ENCODE measurements at regions not wholly inside any gene's neighbourhood (a gene's known extent, or its start where the extent isn't known, plus 50 kb on each side); places are given as distances from the start of the nearest gene placed in this dataset.

DNA sequence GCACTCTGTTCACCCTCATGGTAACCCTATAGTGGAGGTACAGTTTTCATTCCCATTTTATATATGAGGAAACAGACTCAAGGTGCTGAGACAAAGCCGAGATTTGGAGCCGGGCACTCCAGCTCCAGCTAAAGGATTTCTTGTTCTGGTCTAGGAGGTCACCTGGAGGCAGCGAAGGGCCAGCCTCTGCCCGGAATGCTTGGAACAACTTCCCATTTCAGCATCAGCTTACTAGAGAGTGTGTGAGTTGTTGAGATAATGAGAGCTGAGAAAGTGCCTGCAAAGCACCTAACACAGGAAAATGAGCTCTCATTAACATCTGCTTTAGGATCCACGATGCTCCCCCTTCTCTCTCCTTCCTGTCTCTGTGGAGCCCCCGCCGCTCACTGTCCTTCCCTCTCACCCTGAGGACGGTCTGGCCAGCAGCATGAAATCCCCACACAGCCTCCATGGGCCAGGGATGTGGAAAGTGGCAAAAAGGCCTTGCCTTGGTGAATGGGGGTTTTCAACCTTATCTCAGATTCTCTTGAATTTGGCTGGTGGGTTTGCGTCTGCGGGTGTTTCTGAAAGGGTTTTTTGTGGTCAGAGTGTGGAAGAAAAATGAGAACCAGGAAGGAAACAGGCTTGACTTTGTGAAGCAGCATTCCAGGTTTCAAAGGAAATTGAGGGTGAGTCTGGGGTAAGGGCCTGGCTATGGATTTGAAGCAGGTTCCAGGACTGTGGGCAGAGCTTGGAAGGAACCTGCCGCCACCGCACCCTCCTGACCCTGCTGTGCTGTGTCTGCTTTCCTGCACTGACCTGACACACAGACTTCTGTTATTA, 178.7 kb downstream of the FOXL1 start:
- H3K36me3 ChIP-seq (ENCODE audit: control insufficient read depth in 4 of 4, insufficient read depth in 3 of 4, low read depth in 1 of 4, low read length in 3 of 4) = no peaks in the 10 kb centered on the region
- no peaks in the 10 kb centered on the region for H3K9me3 ChIP-seq (ENCODE audit: control insufficient read depth in 4 of 4, low read length in 3 of 4)
- H3K4me3 ChIP-seq (ENCODE audit: low read depth in 1 of 3, low read length in 3 of 3) = no peak overlapping the region
- DNase-seq (ENCODE audit: low spot score) = no peak
- WGBS = 49% methylated on average over 12 of the region's 12 CpGs
- no peak overlapping the region for H3K9ac ChIP-seq (ENCODE audit: low read depth in 1 of 2, low read length in 2 of 2)
- no peaks in the 10 kb centered on the region for H3K4me1 ChIP-seq (ENCODE audit: control insufficient read depth in 4 of 4, insufficient read depth in 4 of 4, low read length in 3 of 4)
- H3K27me3 ChIP-seq (ENCODE audit: control insufficient read depth in 4 of 4, insufficient read depth in 4 of 4, low read length in 3 of 4) = peaks cover 0 to 17% (median 1%) of the 10 kb centered on the region in 4 donors
- no peak overlapping the region for H3K27ac ChIP-seq (ENCODE audit: low read depth in 1 of 2, low read length in 2 of 2)
- TF ChIP-seq RAD21 (IDR thresholded peaks at IDR 0.05) (no peak), HNF4A (conservative IDR thresholded peaks at IDR 0.05) (no peak), SP1 (IDR thresholded peaks at IDR 0.05) (no peak), TAF1 (conservative IDR thresholded peaks at IDR 0.05) (no peak), RXRA (IDR thresholded peaks at IDR 0.05) (no peak), NR2F2 (IDR thresholded peaks at IDR 0.05) (no peak), HNF4G (IDR thresholded peaks at IDR 0.05) (no peak), FOXA2 (IDR thresholded peaks at IDR 0.05) (no peak), EGR1 (IDR thresholded peaks at IDR 0.05; ENCODE audit: low read depth in 2 of 2) (no peak)
- TF ChIP-seq, protein P1, sequence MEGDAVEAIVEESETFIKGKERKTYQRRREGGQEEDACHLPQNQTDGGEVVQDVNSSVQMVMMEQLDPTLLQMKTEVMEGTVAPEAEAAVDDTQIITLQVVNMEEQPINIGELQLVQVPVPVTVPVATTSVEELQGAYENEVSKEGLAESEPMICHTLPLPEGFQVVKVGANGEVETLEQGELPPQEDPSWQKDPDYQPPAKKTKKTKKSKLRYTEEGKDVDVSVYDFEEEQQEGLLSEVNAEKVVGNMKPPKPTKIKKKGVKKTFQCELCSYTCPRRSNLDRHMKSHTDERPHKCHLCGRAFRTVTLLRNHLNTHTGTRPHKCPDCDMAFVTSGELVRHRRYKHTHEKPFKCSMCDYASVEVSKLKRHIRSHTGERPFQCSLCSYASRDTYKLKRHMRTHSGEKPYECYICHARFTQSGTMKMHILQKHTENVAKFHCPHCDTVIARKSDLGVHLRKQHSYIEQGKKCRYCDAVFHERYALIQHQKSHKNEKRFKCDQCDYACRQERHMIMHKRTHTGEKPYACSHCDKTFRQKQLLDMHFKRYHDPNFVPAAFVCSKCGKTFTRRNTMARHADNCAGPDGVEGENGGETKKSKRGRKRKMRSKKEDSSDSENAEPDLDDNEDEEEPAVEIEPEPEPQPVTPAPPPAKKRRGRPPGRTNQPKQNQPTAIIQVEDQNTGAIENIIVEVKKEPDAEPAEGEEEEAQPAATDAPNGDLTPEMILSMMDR (IDR thresholded peaks at IDR 0.05; ENCODE audit: low read depth, low read length, missing input control) = no peak
- TF ChIP-seq, protein P2, sequence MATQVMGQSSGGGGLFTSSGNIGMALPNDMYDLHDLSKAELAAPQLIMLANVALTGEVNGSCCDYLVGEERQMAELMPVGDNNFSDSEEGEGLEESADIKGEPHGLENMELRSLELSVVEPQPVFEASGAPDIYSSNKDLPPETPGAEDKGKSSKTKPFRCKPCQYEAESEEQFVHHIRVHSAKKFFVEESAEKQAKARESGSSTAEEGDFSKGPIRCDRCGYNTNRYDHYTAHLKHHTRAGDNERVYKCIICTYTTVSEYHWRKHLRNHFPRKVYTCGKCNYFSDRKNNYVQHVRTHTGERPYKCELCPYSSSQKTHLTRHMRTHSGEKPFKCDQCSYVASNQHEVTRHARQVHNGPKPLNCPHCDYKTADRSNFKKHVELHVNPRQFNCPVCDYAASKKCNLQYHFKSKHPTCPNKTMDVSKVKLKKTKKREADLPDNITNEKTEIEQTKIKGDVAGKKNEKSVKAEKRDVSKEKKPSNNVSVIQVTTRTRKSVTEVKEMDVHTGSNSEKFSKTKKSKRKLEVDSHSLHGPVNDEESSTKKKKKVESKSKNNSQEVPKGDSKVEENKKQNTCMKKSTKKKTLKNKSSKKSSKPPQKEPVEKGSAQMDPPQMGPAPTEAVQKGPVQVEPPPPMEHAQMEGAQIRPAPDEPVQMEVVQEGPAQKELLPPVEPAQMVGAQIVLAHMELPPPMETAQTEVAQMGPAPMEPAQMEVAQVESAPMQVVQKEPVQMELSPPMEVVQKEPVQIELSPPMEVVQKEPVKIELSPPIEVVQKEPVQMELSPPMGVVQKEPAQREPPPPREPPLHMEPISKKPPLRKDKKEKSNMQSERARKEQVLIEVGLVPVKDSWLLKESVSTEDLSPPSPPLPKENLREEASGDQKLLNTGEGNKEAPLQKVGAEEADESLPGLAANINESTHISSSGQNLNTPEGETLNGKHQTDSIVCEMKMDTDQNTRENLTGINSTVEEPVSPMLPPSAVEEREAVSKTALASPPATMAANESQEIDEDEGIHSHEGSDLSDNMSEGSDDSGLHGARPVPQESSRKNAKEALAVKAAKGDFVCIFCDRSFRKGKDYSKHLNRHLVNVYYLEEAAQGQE (IDR thresholded peaks at IDR 0.05) = no peak
- TF ChIP-seq, protein P3, sequence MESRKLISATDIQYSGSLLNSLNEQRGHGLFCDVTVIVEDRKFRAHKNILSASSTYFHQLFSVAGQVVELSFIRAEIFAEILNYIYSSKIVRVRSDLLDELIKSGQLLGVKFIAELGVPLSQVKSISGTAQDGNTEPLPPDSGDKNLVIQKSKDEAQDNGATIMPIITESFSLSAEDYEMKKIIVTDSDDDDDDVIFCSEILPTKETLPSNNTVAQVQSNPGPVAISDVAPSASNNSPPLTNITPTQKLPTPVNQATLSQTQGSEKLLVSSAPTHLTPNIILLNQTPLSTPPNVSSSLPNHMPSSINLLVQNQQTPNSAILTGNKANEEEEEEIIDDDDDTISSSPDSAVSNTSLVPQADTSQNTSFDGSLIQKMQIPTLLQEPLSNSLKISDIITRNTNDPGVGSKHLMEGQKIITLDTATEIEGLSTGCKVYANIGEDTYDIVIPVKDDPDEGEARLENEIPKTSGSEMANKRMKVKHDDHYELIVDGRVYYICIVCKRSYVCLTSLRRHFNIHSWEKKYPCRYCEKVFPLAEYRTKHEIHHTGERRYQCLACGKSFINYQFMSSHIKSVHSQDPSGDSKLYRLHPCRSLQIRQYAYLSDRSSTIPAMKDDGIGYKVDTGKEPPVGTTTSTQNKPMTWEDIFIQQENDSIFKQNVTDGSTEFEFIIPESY (IDR thresholded peaks at IDR 0.05) = no peak

DNA sequence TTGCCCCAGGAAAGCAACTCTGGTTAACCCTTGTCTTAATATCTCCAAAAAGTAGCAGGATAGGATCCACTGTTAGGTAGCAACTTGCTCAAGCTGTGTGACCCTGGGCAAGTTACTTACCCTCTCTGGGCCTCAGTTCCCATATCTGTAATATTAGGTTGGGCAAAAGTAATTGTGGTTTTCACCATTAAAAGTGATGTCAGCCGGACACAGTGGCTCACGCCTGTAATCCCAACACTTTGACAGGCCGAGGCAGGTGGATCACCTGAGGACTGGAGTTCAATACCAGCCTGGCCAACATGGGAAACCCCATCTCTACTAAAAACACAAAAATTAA, 179.3 kb downstream of the FOXL1 start:
- no peaks in the 10 kb centered on the region for H3K4me1 ChIP-seq (ENCODE audit: control insufficient read depth in 4 of 4, insufficient read depth in 4 of 4, low read length in 3 of 4)
- no peak overlapping the region for H3K27ac ChIP-seq (ENCODE audit: low read depth in 1 of 2, low read length in 2 of 2)
- H3K36me3 ChIP-seq (ENCODE audit: control insufficient read depth in 4 of 4, insufficient read depth in 3 of 4, low read depth in 1 of 4, low read length in 3 of 4) = no peaks in the 10 kb centered on the region
- no peak for TF ChIP-seq JUND (IDR thresholded peaks at IDR 0.05)
- TF ChIP-seq RXRA (IDR thresholded peaks at IDR 0.05) = no peak
- TF ChIP-seq, protein P3 (IDR thresholded peaks at IDR 0.05) = no peak
- no peak for TF ChIP-seq GABPA (IDR thresholded peaks at IDR 0.05 in 1 of 2, conservative IDR thresholded peaks at IDR 0.05 in 1 of 2)
- TF ChIP-seq FOXA2 (IDR thresholded peaks at IDR 0.05) = no peak
- no peak for TF ChIP-seq FOXA1 (IDR thresholded peaks at IDR 0.05)
- no peak for TF ChIP-seq YY1 (IDR thresholded peaks at IDR 0.05)
- no peak for TF ChIP-seq RAD21 (IDR thresholded peaks at IDR 0.05)
- no peak for TF ChIP-seq HNF4G (IDR thresholded peaks at IDR 0.05)
- TF ChIP-seq EGR1 (IDR thresholded peaks at IDR 0.05; ENCODE audit: low read depth in 2 of 2) = no peak
- TF ChIP-seq, protein P2 (IDR thresholded peaks at IDR 0.05) = no peak
- TF ChIP-seq TAF1 (conservative IDR thresholded peaks at IDR 0.05) = no peak
- TF ChIP-seq, protein P4, sequence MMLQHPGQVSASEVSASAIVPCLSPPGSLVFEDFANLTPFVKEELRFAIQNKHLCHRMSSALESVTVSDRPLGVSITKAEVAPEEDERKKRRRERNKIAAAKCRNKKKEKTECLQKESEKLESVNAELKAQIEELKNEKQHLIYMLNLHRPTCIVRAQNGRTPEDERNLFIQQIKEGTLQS (IDR thresholded peaks at IDR 0.05) = no peak
- no peaks in the 10 kb centered on the region for H3K9me3 ChIP-seq (ENCODE audit: control insufficient read depth in 4 of 4, low read length in 3 of 4)
- H3K4me3 ChIP-seq (ENCODE audit: low read depth in 1 of 3, low read length in 3 of 3) = no peak overlapping the region
- no peak overlapping the region for H3K9ac ChIP-seq (ENCODE audit: low read depth in 1 of 2, low read length in 2 of 2)
- DNase-seq (ENCODE audit: low spot score) = no peak
- WGBS = 93% methylated on average over 3 of the region's 3 CpGs
- peaks cover 0 to 22% (median 2%) of the 10 kb centered on the region in 4 donors for H3K27me3 ChIP-seq (ENCODE audit: control insufficient read depth in 4 of 4, insufficient read depth in 4 of 4, low read length in 3 of 4)

Data from liver (tissue), 8 donors.